Uterus (tissue), 3 donors: ENCODE measurements at regions not wholly inside any gene's neighbourhood (a gene's known extent, or its start where the extent isn't known, plus 50 kb on each side); places are given as distances from the start of the nearest gene placed in this dataset.

Experiments used
- DNase-seq, 2 donors: peaks; one replicate each; pipeline ENCODE4 v3.0.0-alpha.2; 2019 to 2020
- H3K27ac ChIP-seq, 2 donors: fragments of 200-600 bp; sonication (generic); 1 replicate in 1 of 2; 2 replicates in 1 of 2; pipeline ENCODE4 v1.5.1; 2016 to 2018
- H3K27me3 ChIP-seq, 2 donors: fragments of 200-600 bp; sonication (generic); one replicate each; pipeline ENCODE4 v1.5.1; 2018 to 2019; ENCODE audit warnings: control low read depth in 1 of 2
- H3K36me3 ChIP-seq, 2 donors: fragments of 200-600 bp; sonication (generic); one replicate each; pipeline ENCODE4 v1.5.1; 2019; ENCODE audit warnings: control low read depth in 1 of 2
- H3K4me1 ChIP-seq, 2 donors: fragments of 200-600 bp; sonication (generic); one replicate each; pipeline ENCODE4 v1.5.1; 2018 to 2019; ENCODE audit warnings: control low read depth in 1 of 2
- H3K4me3 ChIP-seq, 2 donors: fragments of 200-600 bp; sonication (generic); 1 replicate in 1 of 2; 2 replicates in 1 of 2; pipeline ENCODE4 v1.5.1; 2018 to 2019; ENCODE audit warnings: mild to moderate bottlenecking in 1 of 2
- H3K9me3 ChIP-seq, 2 donors: fragments of 200-600 bp; sonication (generic); one replicate each; pipeline ENCODE4 v1.5.1; 2019; ENCODE audit warnings: control low read depth in 1 of 2
- POLR2A ChIP-seq, 2 donors: fragments of 450-650 bp; IDR thresholded peaks; one replicate each; pipeline ENCODE4 v1.6.1; 2016; ENCODE audit warnings: antibody characterized with exemption in 2 of 2, mild to moderate bottlenecking in 1 of 2, moderate library complexity in 1 of 2
- intact Hi-C: fragments of 100-400 bp; cut with DNase I; formaldehyde crosslinking; loops from one replicate; pipeline ENCODE4 v1.15.1; 2023; ENCODE audit warnings: low total_unique reads
- TF ChIP-seq, protein P1 (sequence below), 4 experiments: fragments of 200-600 bp in 2 of 4; fragments of 450-650 bp in 2 of 4; sonication (generic) in 2 of 4; IDR thresholded peaks; one replicate each; pipeline ENCODE4 v1.5.1; 2016 to 2019; ENCODE audit warnings: antibody characterized with exemption in 4 of 4, mild to moderate bottlenecking in 2 of 4, moderate library complexity in 1 of 4
- donor health status: DM: yes; HTN: yes; CAD: no.

GRCh38 chr1:68338081-68338480 is 105.8 kb upstream of the WLS start:
- H3K27me3 ChIP-seq = no peaks in the 10 kb centered on the region
- no peak for DNase-seq
- TF ChIP-seq, protein P1, sequence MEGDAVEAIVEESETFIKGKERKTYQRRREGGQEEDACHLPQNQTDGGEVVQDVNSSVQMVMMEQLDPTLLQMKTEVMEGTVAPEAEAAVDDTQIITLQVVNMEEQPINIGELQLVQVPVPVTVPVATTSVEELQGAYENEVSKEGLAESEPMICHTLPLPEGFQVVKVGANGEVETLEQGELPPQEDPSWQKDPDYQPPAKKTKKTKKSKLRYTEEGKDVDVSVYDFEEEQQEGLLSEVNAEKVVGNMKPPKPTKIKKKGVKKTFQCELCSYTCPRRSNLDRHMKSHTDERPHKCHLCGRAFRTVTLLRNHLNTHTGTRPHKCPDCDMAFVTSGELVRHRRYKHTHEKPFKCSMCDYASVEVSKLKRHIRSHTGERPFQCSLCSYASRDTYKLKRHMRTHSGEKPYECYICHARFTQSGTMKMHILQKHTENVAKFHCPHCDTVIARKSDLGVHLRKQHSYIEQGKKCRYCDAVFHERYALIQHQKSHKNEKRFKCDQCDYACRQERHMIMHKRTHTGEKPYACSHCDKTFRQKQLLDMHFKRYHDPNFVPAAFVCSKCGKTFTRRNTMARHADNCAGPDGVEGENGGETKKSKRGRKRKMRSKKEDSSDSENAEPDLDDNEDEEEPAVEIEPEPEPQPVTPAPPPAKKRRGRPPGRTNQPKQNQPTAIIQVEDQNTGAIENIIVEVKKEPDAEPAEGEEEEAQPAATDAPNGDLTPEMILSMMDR (IDR thresholded peaks at IDR 0.05) = no peak
- TF ChIP-seq POLR2A (IDR thresholded peaks at IDR 0.05) = no peak
- H3K36me3 ChIP-seq = no peaks in the 10 kb centered on the region
- no peak overlapping the region for H3K27ac ChIP-seq
- H3K9me3 ChIP-seq = no peaks in the 10 kb centered on the region
- intact Hi-C loops = no loop called here
- no peak overlapping the region for H3K4me3 ChIP-seq
- H3K4me1 ChIP-seq = no peaks in the 10 kb centered on the region

- Histone ChIP-seq H3K4me1 (no peaks in the 10 kb centered on the region), H3K36me3 (no peaks in the 10 kb centered on the region), H3K27ac (no peak overlapping the region), H3K9me3 (no peaks in the 10 kb centered on the region), H3K4me3 (no peak overlapping the region), H3K27me3 (no peaks in the 10 kb centered on the region)
- intact Hi-C loops = no loop called here
- no peak for DNase-seq
- TF ChIP-seq POLR2A (IDR thresholded peaks at IDR 0.05) = no peak
- TF ChIP-seq, protein P1 (IDR thresholded peaks at IDR 0.05) = no peak
Observed at GRCh38 chr1:68332041-68332440, 99.7 kb upstream of the WLS start.

DNA sequence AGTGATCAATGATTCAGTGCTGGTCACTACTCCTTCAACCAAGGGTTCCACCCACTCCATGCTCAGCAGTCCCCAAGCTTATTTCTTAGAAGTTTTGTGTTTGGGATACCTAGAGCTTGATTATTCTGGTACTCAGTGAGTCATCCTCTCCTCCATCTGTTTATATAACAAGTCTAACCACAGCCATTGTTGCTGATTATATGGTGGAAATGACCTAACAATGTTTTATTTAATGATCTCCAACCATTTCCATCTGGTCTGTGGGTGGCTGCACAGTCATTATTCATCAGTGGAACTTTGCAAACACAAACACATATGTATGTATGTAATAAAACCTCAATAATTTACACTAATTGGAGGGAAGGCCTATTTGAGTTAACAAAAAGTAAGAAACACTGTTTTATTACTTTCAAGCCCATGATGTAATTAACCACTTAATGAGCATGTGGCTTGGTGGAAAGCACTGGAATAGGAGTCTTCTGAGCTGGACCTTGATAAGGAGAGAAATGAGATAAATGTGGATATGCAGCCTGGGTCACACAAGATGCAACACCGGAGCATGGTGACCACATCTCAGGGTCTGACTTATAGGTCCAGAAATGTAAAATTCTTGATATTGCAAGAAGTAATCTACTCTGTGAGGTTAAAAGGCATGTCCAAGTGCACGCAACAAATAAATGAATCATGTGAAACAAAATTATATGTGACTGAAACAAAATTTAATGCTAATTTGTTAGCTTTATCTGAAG is 99.0 kb upstream of the WLS start:
- intact Hi-C loops = no loop called here
- no peak overlapping the region for H3K4me3 ChIP-seq

GRCh38 chr1:68330391-68330790 is 98.1 kb upstream of the WLS start:
- TF ChIP-seq, protein P1 (IDR thresholded peaks at IDR 0.05) = no peak
- TF ChIP-seq POLR2A (IDR thresholded peaks at IDR 0.05) = no peak
- no peaks in the 10 kb centered on the region for H3K4me1 ChIP-seq
- no peak overlapping the region for H3K4me3 ChIP-seq
- H3K9me3 ChIP-seq = no peaks in the 10 kb centered on the region
- no peaks in the 10 kb centered on the region for H3K27me3 ChIP-seq
- H3K36me3 ChIP-seq = no peaks in the 10 kb centered on the region
- no peak for DNase-seq
- intact Hi-C loops = no loop called here
- no peak overlapping the region for H3K27ac ChIP-seq

More for the DNA sequence above, 99.0 kb upstream of the WLS start:
- H3K27me3 ChIP-seq = no peaks in the 10 kb centered on the region
- DNase-seq = no peak
- no peak for TF ChIP-seq POLR2A (IDR thresholded peaks at IDR 0.05)
- TF ChIP-seq, protein P1 (IDR thresholded peaks at IDR 0.05) = no peak
- no peaks in the 10 kb centered on the region for H3K4me1 ChIP-seq
- H3K27ac ChIP-seq = no peak overlapping the region
- no peaks in the 10 kb centered on the region for H3K36me3 ChIP-seq
- no peaks in the 10 kb centered on the region for H3K9me3 ChIP-seq

DNA sequence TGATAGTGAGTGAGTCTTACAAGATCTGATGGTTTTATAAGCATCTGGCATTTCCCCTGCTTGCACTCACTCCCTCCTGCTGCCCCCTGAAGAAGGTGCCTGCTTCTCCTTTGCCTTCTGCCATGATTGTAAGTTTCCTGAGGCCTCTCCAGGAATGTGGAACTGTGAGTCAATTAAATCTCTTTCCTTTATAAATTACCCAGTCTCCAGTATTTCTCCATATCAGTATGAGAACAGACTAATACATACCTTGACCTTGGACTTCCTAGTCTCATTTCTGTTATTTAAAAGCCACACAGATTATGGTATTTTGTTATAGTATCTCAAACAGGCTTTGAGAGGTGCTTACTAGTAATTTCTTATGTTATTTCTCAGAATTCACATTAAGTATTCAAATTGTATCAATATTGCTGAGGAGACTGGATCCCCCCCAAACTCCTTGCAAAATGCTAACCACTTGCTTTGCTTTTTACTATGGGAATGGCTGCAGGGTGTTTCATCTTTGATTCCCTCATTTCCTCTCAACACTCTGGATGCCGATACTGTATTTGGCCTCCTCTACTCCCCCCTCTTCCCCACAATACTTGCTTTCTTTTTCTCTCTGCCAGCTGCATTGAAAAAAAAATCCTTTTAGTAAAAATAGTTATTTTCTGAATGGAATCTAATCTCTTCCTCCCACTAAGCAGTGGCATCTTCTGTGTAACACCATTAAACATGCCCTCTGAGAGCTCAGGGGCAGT is 96.9 kb upstream of the WLS start:
- TF ChIP-seq, protein P1 (IDR thresholded peaks at IDR 0.05) = no peak
- no peak for TF ChIP-seq POLR2A (IDR thresholded peaks at IDR 0.05)
- Histone ChIP-seq H3K9me3 (no peaks in the 10 kb centered on the region), H3K27ac (no peak overlapping the region), H3K4me1 (no peaks in the 10 kb centered on the region), H3K36me3 (no peaks in the 10 kb centered on the region), H3K27me3 (no peaks in the 10 kb centered on the region), H3K4me3 (no peak overlapping the region)
- intact Hi-C loops = no loop called here
- no peak for DNase-seq
